Erythroblast (primary cell): ENCODE measurements at regions not wholly inside any gene's neighbourhood (a gene's known extent, or its start where the extent isn't known, plus 50 kb on each side); places are given as distances from the start of the nearest gene placed in this dataset.

ENCODE experiments used
- GATA1 ChIP-seq: IDR thresholded peaks from 2 replicates; pipeline ENCODE4 v1.6.1; 2011; ENCODE audit warnings: low read depth, mild to moderate bottlenecking, control low read depth, low read length, moderate library complexity
- POLR2A ChIP-seq: IDR thresholded peaks from 2 replicates; pipeline ENCODE4 v1.6.1; 2011; ENCODE audit warnings: mild to moderate bottlenecking, low read length

GRCh38 chrX:34562006-34562405 lies 95.1 kb downstream of the TMEM47 start:
- TF ChIP-seq POLR2A, result no peak
- no peak for TF ChIP-seq GATA1
